ENCODE measurements at regions not wholly inside any gene's neighbourhood (a gene's known extent, or its start where the extent isn't known, plus 50 kb on each side); places are given as distances from the start of the nearest gene placed in this dataset.
A peak's percentile ranks its signal among the peaks of the same experiment; 100 is the strongest.

DNA sequence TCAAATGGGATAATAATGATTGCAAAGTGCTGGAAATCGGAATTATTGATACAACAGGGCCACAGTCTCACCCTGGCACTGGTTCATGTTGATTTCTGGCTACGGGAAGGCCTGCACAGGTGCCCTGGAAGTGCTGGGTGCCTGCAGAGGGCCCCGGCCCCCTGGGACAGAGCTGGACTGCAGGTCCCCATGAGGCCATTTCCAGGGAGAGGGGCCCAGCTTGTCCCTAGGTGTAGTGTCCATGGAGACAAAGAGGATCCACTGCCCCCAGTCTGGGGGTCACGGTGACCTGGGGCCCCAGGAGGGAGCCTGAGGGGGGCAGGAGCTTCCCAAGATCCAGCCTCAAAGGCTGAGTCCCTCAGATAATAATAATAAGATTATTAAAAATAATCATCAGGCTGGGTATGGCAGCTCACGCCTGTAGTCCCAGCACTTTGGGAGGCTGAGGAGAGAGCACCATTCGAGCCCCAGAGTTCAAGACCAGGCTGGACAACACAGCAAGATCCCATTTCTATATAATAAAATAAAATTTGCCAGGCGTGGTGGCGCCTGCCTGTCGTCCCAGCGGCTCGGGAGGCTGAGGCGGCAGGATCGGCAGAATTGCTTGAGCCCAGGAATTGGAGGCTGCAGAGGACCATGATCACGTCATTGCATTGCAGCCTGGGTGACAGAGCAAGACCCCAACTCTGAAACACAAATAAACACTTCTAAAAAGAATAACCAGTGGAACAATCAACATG lies 98.1 kb downstream of the MICALL2 start:
- DNase-seq, result no peak

DNA sequence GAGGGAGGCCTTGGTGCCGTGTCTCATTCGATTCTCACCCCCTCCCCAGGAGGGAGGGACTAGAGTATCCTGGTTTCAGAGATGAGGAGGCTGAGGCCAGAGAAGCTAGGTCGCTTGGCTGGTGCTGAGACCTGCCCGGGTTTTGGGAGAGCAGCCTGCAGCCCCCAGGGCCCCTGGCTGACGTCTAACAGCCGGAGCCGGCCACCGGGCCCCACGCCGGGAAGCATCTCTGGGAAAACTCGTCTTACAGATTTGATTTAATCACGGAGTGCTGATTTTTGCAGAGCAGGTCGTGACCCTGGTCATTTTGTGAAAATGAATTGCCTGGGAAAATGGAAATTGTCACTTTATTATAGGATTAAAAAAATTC lies 97.5 kb downstream of the MICALL2 start:
- no peak for DNase-seq

DNA sequence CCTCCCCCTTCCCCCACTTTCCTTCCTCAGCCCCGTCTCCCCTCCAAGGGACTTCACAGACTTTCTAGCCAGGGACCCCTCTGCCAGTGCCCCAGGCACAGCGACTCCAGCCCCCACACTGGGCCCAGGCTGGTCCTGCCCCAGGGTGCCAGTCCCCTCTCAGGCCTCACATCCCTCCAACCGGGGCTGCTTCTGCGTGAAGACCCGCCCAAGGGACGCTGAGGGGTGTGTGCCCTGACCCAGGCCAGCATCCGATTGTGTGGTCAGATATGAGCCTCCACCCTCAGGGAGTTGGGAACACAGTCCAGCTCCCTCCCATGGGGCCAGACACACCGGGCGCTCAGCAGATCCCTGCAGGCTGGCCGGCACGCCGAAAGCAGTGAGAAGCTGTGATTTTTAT lies 97.0 kb downstream of the MICALL2 start:
- no peak for DNase-seq

DNA sequence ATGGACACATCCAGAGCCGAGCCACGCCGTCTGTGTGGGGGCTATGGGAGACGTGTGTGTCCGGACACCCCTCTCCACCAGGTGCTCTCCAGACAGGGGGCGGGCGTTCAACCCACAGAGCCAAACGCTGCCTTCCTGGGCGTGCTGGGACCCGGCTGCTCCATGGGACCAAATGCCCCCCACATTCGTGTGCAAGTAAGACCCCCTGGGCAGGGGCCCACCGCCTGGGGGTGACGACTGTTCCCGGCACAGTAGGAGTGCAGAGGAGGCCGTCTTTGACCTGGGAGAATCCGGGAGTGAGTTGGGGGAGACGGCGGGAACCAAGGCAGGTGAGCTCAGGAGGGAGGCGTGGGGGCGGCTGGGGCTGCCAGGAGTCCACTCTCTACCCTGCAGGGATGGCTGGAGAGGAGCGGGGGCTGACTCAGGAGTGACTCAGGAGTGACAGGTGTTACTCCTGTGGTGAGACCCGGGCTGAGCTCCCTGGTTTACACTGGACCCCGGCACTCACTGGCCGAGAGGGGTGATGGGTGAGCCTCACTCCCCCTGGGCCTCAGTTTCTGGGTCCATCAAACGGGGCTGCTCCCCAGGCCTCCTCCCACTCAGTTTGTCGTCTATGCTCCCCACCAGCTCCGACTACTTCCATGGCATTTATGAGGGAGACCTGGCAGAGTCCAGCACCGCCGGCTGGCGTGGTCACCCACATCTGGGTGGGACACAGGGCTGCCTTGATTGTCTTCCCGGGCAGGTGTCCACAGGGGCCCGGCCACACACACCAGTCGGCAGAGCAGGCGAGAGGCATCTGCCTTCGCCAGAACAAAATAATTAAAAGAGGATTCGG lies 95.0 kb downstream of the MICALL2 start:
- no peak for DNase-seq

DNA sequence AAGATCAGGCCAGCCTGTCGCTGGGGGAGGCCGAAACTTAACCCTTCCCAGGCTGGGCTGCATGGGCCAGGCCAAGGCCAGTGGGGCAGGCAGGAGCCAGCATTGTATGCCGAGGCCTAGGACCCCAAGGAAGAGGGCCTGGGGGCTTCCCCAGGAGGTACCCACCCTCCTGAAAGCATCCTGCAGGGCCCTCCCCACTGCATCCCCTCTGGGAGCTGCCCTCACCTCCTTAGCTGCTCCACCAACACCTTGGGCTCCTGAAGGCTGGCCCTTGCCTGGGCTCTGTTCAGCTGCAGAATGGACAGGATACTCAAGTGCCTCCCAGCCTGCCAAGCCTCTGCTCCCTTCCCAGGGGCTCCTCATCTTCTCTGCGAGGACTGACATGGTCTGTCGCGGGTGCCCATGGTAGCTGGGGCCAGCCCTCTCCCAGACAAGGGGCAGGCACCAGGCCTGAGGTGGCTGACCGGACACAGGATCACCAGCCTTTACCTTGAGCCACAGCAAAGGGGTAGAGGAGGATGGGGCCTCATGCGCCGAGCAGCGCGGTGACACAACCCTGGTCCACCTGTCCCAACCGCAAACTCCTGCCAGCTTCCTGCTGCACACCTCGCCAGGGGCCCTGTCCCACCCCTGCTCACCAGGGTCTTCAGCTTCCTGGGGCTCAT lies 94.2 kb downstream of the MICALL2 start:
- DNase-seq, result no peak

DNA sequence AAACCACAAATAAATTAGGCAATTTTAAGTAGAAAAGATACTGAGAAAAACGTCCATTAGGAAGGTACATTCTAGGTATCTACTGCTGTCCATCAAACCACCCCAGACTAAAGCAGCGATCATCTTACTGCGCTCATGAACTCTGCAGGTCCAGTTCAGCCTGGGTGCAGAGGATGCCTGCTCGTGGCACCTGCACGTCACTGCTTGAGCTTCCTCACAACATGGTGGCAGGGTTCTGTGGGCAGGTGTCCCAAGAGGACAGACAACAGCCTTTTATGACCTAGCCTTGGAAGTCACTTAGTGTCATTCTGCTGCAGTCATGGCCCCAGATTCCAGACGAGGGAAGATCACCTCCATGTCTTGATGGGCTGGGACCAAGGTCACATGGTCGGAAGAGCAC lies 93.4 kb downstream of the MICALL2 start:
- DNase-seq, result no peak

DNA sequence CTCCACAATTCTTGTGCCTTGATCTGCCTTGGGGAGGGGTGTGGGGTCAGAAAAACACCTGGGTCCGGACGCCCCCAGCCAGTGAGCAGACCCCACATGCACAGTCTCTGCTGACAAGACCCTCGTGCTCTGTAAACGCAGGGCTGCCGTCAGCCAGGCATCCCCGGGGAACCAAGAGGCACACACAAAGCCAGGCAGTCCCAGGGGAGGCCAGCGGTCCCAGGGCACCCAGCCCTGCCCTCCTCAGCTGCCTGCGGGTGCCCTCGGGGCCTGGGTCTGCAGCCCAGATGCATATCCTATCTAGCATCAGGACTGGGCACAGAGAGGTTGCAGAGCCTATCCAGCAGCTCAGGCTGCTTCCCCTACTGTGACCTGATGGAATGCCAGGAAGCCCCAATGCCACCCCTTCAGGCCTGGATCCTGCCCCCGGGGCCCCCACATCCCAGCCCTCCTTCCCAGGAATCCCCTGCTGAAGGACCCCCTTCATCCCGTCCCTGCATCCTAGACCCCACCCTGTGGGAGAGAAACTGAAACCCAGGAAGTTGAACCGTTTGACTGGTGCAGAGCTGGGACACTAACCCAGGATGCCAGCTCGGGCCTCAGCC lies 92.4 kb downstream of the MICALL2 start:
- no peak for DNase-seq

DNA sequence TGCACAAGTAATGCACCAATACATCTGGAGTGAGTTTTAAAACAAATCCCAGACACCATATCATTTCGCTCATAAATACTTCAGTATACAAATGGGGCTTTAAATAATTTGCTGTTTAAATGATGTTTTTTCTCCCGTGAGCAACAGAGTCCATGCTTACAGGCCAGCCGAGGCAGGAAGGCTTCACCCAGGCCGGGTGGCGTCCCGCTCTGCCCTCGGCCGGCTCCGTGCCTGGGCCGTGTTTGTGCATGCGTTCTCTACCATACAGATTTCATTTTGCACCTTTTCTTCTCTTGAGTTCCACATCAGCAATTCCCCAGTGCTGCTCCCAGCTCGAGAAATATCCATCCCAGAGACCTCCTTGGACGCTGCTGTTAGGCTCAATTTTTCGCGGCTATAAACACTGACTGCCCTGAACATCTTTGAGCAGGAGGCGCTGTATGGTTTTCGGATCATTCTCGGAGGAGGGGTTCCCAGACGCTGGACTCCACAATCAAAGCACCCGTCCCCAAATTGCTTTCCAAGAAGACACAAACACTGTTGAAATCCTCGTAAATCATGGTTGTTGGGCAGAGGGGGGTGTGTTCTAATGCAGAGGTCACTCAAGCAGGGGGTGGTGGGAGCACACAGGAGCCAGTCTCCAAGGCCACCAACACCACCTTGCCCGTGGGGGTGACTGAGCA lies 91.6 kb downstream of the MICALL2 start:
- DNase-seq, result no peak

DNA sequence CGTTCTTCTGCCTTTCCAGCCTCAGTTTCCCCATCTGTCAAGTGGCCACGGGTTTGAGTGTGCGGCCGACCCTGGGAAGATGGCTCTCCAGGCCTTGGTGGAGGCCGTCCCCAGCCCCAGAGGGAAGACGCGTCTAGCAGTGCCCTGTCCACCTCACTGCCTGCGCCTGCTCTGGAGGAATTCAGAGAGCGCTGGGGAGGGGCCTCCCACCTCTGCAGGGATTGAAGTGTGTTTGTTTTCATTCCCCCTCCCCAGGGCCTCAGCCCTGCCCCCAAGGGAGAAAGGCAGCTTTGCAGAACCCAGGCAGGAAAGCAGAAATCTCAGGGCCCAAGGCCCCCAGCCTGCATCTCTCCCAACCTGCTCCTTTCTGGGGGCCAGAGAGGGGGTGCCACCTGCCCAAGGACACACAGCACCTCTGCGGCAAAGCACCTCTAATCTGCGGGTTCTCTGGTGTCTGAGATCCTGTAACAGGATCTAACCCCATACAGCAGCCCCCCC lies 91.0 kb downstream of the MICALL2 start:
- DNase-seq, result no peak

DNA sequence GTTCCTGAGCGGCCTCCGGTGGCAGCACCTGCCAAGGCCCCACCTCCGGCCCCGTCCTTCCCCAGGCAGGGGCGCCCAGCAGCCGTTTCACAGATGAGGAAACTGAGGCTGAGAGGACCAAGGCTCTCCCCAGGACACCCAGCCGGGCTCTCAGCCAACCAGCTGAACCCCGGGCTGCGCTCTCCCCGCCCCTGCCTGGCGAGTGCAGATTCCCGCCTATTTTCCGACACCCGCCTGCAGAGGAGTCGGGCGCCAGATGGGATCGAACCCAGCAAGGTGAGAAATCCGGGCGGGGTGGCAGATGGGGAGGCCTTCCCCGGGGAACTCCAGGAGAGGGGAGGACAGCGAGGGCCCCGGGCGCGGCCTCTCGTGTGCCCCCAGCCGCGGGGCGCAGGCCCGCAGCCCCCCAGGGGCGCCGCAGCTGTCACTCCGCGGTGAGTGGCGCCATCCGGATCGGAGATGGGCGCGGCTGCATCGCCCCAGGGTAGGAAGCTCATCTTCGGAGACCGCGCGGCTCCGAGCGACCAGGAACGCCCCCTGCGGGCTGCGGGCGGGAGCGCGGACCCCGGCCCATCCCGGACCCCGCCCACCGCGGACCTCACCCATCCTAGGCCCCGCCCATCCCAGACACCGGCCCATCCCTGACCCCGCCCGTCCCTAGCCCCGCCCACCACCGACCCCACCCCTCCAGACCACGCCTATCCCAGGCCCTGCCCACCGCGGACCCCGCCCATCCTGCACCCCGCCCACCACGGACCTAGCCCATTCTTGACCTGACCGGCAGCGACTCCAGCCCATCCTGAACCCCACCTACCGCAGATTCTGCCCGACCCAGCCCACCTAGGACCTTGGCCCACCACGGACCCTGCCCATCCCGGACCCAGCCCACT lies 90.3 kb downstream of the MICALL2 start:
- DNase-seq, result peak; percentile 88 to 96

DNA sequence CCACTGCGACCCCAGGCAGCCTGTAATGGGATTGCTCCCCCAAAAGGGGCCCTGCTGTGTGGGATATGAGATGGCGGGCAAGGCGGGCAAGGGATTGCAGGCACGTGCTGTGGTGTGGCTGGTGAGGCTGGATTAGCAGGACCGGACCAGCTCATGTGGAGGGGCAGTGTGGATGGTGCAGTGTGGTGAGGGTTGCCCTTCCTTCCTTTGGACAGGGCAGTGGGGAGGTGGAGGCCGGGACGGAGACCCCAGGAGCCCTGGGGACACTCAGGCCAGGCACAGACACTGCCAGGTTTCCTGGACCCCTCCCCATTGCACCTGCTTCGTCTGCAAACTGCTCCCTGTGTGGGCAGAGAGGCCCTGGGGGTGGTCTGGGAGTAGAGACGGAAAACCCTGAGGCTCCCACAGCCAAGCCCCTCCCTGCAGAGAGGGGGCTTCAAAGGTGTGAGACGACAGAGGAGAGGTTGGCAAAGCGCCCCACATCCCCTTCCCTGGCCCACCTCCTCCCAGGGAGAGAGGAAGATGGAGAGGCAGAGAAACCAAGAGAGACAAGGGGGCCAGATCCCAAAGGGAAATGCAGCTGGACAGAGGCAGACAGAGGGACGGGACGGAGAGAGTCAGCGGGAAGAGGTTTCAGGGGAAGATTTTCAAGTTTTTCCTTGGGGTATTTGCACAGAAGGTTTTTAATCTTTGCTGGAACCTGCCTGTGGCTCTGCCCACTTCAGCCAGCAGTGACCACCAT lies 89.2 kb downstream of the MICALL2 start:
- DNase-seq, result no peak

DNA sequence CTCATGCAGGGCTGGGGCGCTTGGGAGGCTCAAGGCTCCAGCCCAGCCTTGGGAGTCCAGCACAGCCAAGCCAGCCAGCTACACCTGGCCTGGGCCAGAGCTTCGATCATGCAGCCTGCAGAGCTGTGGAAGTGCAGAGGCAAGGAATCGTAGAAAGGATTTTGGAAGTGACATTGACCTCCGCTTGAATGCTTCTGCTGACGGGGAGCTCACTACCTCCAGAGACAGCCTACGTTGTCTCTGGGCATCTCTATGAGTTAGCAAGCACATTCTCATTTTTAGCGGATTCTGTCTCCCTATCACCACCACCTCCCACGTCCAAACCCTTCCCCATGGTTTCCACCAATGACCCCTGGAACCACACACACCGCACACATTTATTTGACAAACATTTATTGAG lies 88.5 kb downstream of the MICALL2 start:
- no peak for DNase-seq

DNA sequence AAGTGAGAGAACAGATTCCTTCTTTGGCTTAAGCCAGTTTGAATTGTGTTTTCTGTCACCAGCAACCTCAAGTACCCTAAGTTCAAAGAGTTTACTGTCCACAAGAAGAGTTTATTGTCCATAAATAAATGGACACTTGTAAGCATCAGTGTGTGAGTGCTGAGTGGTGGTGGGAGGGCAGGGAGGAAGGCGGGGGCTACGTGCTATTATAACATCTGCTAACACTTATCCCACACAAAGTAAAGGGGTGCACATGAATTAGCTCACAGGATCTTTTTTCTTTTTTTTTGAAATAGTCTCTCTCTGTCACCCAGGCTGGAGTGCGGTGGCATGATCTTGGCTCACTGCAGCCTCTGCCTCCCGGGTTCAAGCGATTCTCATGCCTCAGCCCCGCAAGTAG lies 87.2 kb downstream of the MICALL2 start:
- DNase-seq, result no peak

DNA sequence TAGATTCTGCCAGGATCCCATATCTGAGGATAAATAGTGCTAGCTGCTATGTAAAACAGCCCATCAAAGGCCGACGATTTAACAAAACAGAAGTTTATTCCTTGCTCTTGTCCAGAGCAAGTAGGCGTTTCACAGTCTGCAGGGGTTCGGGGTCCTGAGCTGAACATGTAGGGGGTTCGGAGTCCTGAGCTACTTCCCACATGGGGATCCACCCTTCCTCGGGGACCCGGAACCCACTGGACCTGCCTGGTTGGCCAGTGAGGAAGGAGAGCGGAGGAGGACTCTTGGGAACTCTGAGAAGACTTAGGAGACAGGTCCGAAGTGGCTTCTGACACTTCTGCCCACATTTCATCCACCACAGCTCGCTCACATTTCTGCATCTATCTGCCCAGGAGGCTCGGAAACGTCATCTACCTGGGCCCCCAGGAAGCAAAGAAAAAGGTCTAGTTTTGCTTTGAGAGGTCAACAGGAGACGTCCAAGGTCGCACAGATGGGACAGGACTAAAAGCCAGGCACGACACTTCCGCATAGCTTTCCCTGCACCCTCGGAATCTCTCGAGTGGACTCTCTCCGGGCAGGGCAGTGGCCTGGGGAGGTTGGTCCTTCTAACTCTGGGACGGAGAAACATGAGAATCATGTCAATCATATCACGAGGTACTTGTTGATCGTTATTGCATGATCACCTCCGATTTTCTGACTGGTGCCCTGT lies 86.4 kb downstream of the MICALL2 start:
- no peak for DNase-seq

DNA sequence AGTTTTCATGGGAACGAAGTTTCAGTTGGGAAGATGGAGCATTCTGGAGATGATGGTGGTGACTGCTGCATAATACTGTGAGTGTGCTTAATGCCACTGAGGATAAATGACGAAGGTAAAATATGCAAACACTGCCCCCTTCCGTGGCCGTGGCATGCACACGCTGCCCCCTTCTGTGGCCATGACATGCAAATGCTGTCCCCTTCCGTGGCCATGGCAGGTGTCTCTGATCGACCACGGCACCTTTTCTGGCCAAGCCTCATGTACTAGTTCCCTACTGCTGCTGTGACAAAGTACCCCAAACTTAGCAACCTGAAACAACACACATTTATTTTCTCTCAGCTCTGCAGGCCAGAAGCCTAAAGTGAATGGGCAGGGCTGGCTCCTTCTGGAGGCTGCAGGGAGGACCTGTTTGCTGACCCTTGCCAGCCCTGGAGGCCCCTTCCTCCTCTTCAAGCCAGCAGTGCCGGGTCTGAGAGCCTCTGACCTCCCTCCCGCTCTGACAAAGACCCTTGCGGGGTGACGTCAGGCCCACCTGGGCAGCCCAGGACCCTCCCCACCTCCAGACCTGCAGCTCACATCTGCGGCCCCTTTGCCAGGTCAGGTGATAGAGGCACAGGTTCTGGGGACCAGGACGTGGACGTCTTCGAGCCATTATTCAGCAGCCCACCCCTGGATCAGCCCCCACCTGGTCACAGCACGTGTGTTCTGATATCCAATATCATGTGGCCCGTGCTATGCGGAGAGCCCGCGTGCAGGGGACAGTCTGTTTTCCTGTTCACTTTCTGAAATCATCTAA lies 82.0 kb downstream of the MICALL2 start:
- DNase-seq, result peak; percentile 23 to 50

DNA sequence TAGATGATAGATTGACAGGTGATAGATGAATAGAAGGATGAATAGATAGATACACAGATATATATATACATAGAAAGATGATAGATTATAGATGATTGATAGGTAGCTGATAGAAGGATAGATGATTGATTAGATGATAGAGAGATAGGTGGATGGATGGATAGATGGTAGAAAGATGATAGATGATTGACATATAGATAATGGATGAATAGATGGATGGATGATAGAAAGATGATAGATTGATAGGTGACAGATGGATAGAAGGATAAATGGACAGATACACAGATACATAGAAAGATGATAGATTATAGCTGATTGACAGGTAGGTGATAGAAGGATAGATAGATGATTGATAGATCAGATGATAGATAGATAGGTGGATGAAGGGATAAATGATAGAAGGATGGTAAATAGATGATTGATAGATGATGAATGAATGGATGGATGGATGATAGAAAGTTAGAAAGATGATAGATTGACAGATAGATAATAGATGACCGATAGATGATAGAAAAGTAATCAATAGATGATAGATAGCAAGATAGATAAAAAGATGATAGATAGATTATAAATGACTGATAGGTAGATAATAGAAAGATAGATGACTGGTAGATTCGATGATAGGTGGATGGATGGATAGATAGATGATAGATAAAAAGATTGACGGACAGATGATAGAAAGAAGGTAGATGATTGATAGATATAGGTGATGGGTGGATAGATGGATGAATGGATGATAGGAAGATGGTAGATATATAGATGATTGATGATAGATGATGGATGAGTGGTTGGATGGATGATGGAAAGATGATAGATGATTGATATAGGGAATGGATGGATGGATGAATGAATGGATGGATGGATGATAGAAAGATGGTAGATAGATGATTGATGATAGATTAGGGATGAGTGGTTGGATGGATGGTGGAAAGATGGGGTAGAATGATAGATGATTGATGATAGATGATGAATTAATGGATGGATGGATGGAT lies 80.4 kb downstream of the MICALL2 start:
- no peak for DNase-seq

DNA sequence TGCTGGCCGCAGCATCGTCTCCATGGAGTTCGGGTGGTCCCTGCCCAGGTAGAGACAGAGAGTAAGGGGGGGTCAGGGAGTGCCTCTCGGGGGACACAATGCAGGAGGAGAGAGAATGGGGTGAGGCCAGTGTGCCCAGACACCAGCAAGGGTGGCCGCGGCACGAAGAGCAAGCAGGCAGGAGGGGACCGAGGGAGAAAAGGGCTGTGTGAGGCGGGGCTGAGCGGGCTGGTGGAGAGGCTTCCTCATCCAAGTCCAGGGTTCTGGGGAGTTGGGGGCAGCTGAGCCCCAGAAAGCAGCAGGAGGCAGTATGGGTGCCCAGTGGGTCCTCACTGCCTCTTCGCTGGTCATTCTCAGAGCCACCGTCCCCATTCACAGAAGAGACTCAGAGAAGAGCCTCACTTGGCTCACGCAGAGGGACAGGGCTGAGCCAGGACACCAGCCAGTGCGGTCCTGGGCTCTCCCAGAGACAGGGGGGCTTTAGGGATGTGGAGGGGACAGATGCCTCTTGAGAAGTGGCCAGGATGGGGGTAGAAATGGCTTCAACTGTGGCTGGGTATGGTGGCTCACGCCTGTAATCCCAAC lies 78.9 kb downstream of the MICALL2 start:
- no peak for DNase-seq
